Heart left ventricle (tissue), 16 donors: ENCODE measurements at regions not wholly inside any gene's neighbourhood (a gene's known extent, or its start where the extent isn't known, plus 50 kb on each side); places are given as distances from the start of the nearest gene placed in this dataset.

ENCODE experiments used
- ATAC-seq, 4 donors: fragments of 200-7000 bp; cut with Tn5 transposase; one replicate each; pipeline ENCODE4 v1.9.1; 2020 to 2022; ENCODE audit warnings: moderate library complexity in 4 of 4, mild to moderate bottlenecking in 3 of 4, moderate number of reproducible peaks in 1 of 4
- DNase-seq, 5 donors: peaks; one replicate each; pipeline ENCODE4 v3.0.0-alpha.2; 2020
- H3K27ac ChIP-seq, 12 donors: fragments of 200-600 bp; sonication (generic) in 4 of 12; one replicate each; pipeline versions ENCODE4 v1.5.0 to v1.8.0; 2016 to 2022; ENCODE audit warnings: mild to moderate bottlenecking in 2 of 12
- H3K27me3 ChIP-seq, 9 donors: fragments of 200-600 bp; sonication (generic) in 2 of 9; one replicate each; pipeline versions ENCODE4 v1.5.1 to v1.8.0; 2016 to 2022; ENCODE audit warnings: mild to moderate bottlenecking in 3 of 9
- H3K36me3 ChIP-seq, 9 donors: fragments of 200-600 bp; sonication (generic) in 2 of 9; one replicate each; pipeline versions ENCODE4 v1.5.0 to v1.8.0; 2018 to 2022; ENCODE audit warnings: mild to moderate bottlenecking in 2 of 9
- H3K4me1 ChIP-seq, 12 donors: fragments of 200-600 bp; sonication (generic) in 4 of 12; one replicate each; pipeline versions ENCODE4 v1.5.0 to v1.8.0; 2016 to 2022; ENCODE audit warnings: mild to moderate bottlenecking in 3 of 12
- H3K4me3 ChIP-seq, 12 donors: fragments of 200-600 bp; sonication (generic) in 4 of 12; one replicate each; pipeline versions ENCODE4 v1.5.0 to v1.8.0; 2017 to 2022; ENCODE audit warnings: mild to moderate bottlenecking in 9 of 12, moderate library complexity in 4 of 12
- H3K9me3 ChIP-seq, 12 donors: fragments of 200-600 bp; sonication (generic) in 4 of 12; one replicate each; pipeline versions ENCODE4 v1.5.0 to v1.8.0; 2016 to 2022; ENCODE audit warnings: mild to moderate bottlenecking in 1 of 12
- CTCF ChIP-seq, 12 donors: fragments of 200-600 bp; sonication (generic) in 4 of 12; IDR thresholded peaks; one replicate each; pipeline versions ENCODE4 v1.5.0 to v1.8.0; 2018 to 2022; ENCODE audit warnings: antibody characterized with exemption in 12 of 12, mild to moderate bottlenecking in 5 of 12
- POLR2A ChIP-seq, 2 donors: fragments of 450-650 bp; IDR thresholded peaks; one replicate each; pipeline ENCODE4 v1.6.1; 2017; ENCODE audit warnings: antibody characterized with exemption in 2 of 2, mild to moderate bottlenecking in 2 of 2, moderate library complexity in 2 of 2
- WGBS, 4 donors: extraction: QIAGEN DNeasy Blood & Tissue Kit in 2 of 4; methylation state at CpG; one replicate each; pipeline versions ENCODE4 v1.1.5 to v1.1.7; 2013 to 2018; 5-methylcytosine and 5-hydroxymethylcytosine counted together
- intact Hi-C, 10 donors: fragments of 100-400 bp; cut with DNase I; formaldehyde crosslinking; loops; one replicate each; pipeline versions ENCODE4 v1.11.1 to v1.14.2; 2022
- donor health status: ischemic (EF 13 %, LVEDD 7.1; RV severe dilation, severe dysfunction).
- donor health status: healthy with polysubstance abuse.
- donor health status: DM: no; HTN: yes; CAD: no.
- donor health status: DM: no; HTN: no; CAD: no.
- donor health status: ischemic (EF 25% LVEDD 6.9; RV normal size, moderate dysfunction).
- donor health status: ischemic (EF 25% LVEDD 5.7; RV mildly dilated, moderate dysfunction).
- donor health status: healthy.
- donor health status: DM: yes; HTN: yes; CAD: no.
- donor health status: ischemic (EF 35%, LVEDD 5.7; RV mildly dilated, moderate dysfunction).
- donor health status: nonischemic (EF 11% LVEDD 7.7; RV severe dilation, severe dysfunction).
- donor health status: DM: yes; HTN: yes; CAD: no.
- donor health status: PGD.
- donor health status: ischemic (EF 29% LVEDD 5.4; RV normal size, mild dysfunction).
- donor health status: nonischemic (EF 23%, LVEDD 6.1; RV moderate dilation, normal function).

DNA sequence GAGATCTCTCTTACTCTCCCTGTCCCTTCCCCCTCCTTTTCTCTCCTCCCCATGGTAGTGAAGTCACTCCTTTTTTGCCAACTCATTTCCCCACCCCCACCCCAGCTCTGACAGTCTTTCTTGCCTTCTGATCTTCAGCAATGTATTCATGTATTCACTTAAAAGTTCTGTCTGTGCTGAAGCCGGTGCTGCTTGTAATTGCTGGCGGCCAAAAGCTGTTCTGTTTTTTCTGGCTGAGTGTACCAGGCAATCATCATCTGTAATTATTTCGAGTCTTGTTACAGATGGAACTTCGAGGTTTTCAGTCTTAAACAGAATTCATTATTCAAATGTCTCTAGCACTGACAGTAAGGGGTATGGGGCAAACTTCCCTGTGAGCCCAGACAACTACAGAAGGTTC, 99.5 kb downstream of the SPATA19 start:
- no peak overlapping the region for H3K27ac ChIP-seq
- no peak overlapping the region for H3K4me3 ChIP-seq
- intact Hi-C loops = no loop called here
- peaks cover 0 to 13% (median 0%) of the 10 kb centered on the region in 9 donors for H3K27me3 ChIP-seq
- DNase-seq (no peak), ATAC-seq (no peak)
- 58 to 71% (median 64%) methylated on average over 4 of the region's 4 CpGs for WGBS, 4 donors
- no peaks in the 10 kb centered on the region for H3K9me3 ChIP-seq
- TF ChIP-seq POLR2A (IDR thresholded peaks at IDR 0.05) (no peak), CTCF (IDR thresholded peaks at IDR 0.05) (no peak)
- H3K4me1 ChIP-seq = no peaks in the 10 kb centered on the region
- H3K36me3 ChIP-seq = no peaks in the 10 kb centered on the region

GRCh38 chr11:133742353-133742752, 103.0 kb downstream of the SPATA19 start:
- Histone ChIP-seq H3K27ac (no peak overlapping the region), H3K9me3 (peaks cover 0 to 3% (median 0%) of the 10 kb centered on the region in 12 donors), H3K4me3 (no peak overlapping the region), H3K27me3 (peaks cover 0 to 5% (median 0%) of the 10 kb centered on the region in 9 donors), H3K36me3 (no peaks in the 10 kb centered on the region), H3K4me1 (no peaks in the 10 kb centered on the region)
- WGBS, 4 donors = 81 to 85% (median 84%) methylated on average over 3 of the region's 3 CpGs
- DNase-seq = no peak
- no peak for TF ChIP-seq CTCF (IDR thresholded peaks at IDR 0.05)
- no peak for ATAC-seq
- intact Hi-C loops = no loop called here

DNA sequence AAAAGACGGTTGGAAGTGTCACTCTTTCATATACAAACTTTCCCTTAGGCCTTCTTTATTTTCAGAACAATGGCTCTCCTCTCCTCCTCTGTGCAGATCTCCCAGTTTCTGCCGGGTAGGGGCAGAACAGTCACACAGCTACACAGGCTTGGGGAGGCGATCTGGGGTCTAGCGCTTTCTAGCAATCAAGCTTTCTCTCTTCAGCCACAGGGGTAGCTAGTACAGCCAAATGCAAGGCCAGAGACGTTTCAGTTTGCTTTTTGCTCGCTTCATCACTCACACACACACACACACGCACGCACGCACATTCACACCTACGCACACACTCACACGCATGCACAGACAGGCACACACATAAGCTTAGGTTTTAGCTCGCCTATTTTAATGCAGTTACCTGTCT, 104.3 kb downstream of the SPATA19 start:
- TF ChIP-seq CTCF (IDR thresholded peaks at IDR 0.05) (no peak), POLR2A (IDR thresholded peaks at IDR 0.05) (no peak)
- Histone ChIP-seq H3K4me1 (no peaks in the 10 kb centered on the region), H3K36me3 (no peaks in the 10 kb centered on the region), H3K27ac (no peak overlapping the region), H3K4me3 (no peak overlapping the region), H3K27me3 (peaks cover 0 to 5% (median 0%) of the 10 kb centered on the region in 9 donors), H3K9me3 (peaks cover 0 to 3% (median 0%) of the 10 kb centered on the region in 12 donors)
- WGBS, 4 donors = 73 to 84% (median 80%) methylated on average over 12 of the region's 12 CpGs
- DNase-seq (no peak), ATAC-seq (no peak)
- intact Hi-C loops = no loop called here

DNA sequence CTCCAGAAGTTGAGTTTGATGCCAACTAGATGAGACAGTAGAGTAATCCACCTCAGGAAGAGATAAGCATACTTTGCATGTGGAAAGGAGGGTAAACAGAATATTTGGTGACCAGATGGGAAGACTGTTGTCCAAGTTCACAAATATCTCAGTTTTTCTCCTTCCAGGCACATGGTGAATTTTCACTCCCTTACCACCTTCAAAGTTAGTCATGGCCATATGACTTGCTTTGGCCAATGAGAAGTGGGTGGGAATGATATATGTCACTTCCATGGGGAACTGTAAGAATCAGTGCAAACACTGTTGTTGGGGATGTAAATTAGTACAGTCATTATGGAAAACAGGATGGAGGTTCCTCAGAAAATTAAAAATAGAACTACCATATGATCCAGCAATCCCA, 105.8 kb downstream of the SPATA19 start:
- ATAC-seq = no peak
- DNase-seq = no peak
- intact Hi-C loops = no loop called here
- Histone ChIP-seq H3K4me1 (no peaks in the 10 kb centered on the region), H3K27ac (no peak overlapping the region), H3K4me3 (no peak overlapping the region), H3K36me3 (no peaks in the 10 kb centered on the region), H3K9me3 (peaks cover 0 to 5% (median 0%) of the 10 kb centered on the region in 12 donors), H3K27me3 (peaks cover 0 to 5% (median 0%) of the 10 kb centered on the region in 9 donors)
- no peak for TF ChIP-seq CTCF (IDR thresholded peaks at IDR 0.05)
- no peak for TF ChIP-seq POLR2A (IDR thresholded peaks at IDR 0.05)
